Ascending aorta (tissue), 2 donors: ENCODE measurements at regions not wholly inside any gene's neighbourhood (a gene's known extent, or its start where the extent isn't known, plus 50 kb on each side); places are given as distances from the start of the nearest gene placed in this dataset.

ENCODE experiments used
- DNase-seq, 2 donors: peaks; one replicate each; pipeline ENCODE4 v3.0.0-alpha.2; 2019; ENCODE audit warnings: low spot score in 2 of 2
- H3K27ac ChIP-seq, 2 donors: fragments of 200-600 bp; sonication (generic); one replicate each; pipeline ENCODE4 v1.5.1; 2016 to 2017; ENCODE audit warnings: mild to moderate bottlenecking in 1 of 2
- H3K27me3 ChIP-seq: fragments of 200-600 bp; sonication (generic); one replicate; pipeline ENCODE4 v1.5.1; 2017
- H3K36me3 ChIP-seq, 2 donors: fragments of 200-600 bp; sonication (generic); one replicate each; pipeline ENCODE4 v1.5.1; 2016
- H3K4me1 ChIP-seq, 2 donors: fragments of 200-600 bp; sonication (generic); one replicate each; pipeline ENCODE4 v1.5.1; 2016 to 2017; ENCODE audit warnings: mild to moderate bottlenecking in 1 of 2
- H3K4me3 ChIP-seq, 2 donors: fragments of 200-600 bp; sonication (generic); one replicate each; pipeline ENCODE4 v1.5.1; 2016 to 2017; ENCODE audit warnings: mild to moderate bottlenecking in 1 of 2
- H3K9me3 ChIP-seq, 2 donors: fragments of 200-600 bp; sonication (generic); one replicate each; pipeline ENCODE4 v1.5.1; 2016
- intact Hi-C: fragments of 100-400 bp; cut with DNase I; formaldehyde crosslinking; loops from one replicate; pipeline ENCODE4 v1.15.1; 2023
- TF ChIP-seq, protein P1 (sequence below), 3 experiments: fragments of 200-600 bp in 2 of 3; fragments of 450-650 bp in 1 of 3; sonication (generic) in 2 of 3; IDR thresholded peaks; one replicate each; pipeline ENCODE4 v1.5.1; 2016 to 2019; ENCODE audit warnings: antibody characterized with exemption in 3 of 3, mild to moderate bottlenecking in 1 of 3, moderate library complexity in 1 of 3

DNA sequence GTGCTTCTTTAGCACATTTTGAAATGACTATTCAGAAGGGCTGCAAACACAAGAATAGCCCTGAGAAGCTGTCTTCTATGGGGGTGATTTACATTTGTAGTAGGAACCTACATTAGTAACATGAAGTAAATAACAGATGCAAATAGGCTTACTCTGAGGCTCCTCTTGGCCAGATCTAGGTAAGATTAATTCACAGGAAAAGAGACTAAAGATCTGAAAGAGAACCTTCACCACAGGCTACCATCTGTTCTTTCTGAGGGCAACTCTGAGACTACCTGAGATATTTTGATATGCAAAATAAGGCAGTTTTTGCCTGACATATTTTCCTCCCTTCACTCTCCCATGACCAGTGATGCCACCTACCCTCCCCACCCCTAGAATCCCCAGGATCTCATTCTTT is 1267.8 kb downstream of the PLA2G4A start:
- Histone ChIP-seq H3K9me3 (no peaks in the 10 kb centered on the region), H3K27ac (no peak overlapping the region), H3K4me3 (no peak overlapping the region), H3K27me3 (no peaks in the 10 kb centered on the region), H3K4me1 (no peaks in the 10 kb centered on the region), H3K36me3 (no peaks in the 10 kb centered on the region)
- DNase-seq: no peak
- intact Hi-C loops: no loop called here
- TF ChIP-seq, protein P1, sequence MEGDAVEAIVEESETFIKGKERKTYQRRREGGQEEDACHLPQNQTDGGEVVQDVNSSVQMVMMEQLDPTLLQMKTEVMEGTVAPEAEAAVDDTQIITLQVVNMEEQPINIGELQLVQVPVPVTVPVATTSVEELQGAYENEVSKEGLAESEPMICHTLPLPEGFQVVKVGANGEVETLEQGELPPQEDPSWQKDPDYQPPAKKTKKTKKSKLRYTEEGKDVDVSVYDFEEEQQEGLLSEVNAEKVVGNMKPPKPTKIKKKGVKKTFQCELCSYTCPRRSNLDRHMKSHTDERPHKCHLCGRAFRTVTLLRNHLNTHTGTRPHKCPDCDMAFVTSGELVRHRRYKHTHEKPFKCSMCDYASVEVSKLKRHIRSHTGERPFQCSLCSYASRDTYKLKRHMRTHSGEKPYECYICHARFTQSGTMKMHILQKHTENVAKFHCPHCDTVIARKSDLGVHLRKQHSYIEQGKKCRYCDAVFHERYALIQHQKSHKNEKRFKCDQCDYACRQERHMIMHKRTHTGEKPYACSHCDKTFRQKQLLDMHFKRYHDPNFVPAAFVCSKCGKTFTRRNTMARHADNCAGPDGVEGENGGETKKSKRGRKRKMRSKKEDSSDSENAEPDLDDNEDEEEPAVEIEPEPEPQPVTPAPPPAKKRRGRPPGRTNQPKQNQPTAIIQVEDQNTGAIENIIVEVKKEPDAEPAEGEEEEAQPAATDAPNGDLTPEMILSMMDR (IDR thresholded peaks at IDR 0.05): no peak

DNA sequence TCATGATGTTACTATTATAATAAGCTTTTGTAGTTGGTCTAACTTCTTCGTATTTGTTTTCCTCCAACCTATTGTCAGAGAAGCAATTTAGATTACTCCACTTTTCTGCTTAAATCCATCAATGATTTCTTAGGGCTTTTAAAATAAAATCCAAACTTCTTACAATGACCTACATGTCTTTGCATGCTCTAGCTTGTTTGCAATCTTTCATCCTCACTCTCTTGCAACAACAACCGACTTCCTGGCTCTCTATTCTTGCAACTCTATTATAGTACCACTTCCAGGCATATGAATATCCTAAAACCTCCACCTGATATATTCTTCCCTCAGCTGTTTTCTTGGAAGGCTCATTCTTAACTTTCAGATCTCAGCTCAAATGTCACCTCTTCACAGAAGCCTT is 1288.7 kb downstream of the PLA2G4A start:
- no peaks in the 10 kb centered on the region for H3K36me3 ChIP-seq
- H3K27me3 ChIP-seq: no peaks in the 10 kb centered on the region
- H3K9me3 ChIP-seq: no peaks in the 10 kb centered on the region
- H3K4me1 ChIP-seq: no peaks in the 10 kb centered on the region
- H3K27ac ChIP-seq: no peak overlapping the region
- DNase-seq: no peak
- TF ChIP-seq, protein P1 (IDR thresholded peaks at IDR 0.05): no peak
- intact Hi-C loops: no loop called here
- H3K4me3 ChIP-seq: no peak overlapping the region

DNA sequence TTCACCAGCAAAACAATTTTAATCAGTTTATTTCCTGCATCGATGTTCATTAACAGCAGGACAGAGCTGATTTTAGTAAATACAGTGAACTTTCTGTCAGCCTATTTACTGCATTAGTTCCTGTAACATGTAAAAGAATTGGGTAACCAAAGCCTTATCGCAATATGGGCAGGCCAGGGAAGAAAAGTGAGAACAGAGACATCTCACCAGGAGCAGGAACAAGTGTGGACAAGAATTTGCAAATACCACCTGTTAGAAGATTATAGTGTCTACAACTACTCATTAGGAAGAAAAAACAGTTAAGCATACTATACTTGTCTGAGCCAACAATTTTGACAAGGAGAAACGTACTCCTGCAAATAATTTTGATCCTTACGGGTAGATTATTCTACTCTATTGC is 1293.9 kb downstream of the PLA2G4A start:
- H3K4me3 ChIP-seq: no peak overlapping the region
- TF ChIP-seq, protein P1 (IDR thresholded peaks at IDR 0.05): no peak
- H3K9me3 ChIP-seq: no peaks in the 10 kb centered on the region
- no peaks in the 10 kb centered on the region for H3K4me1 ChIP-seq
- no peaks in the 10 kb centered on the region for H3K36me3 ChIP-seq
- no peak overlapping the region for H3K27ac ChIP-seq
- no peaks in the 10 kb centered on the region for H3K27me3 ChIP-seq
- intact Hi-C loops: no loop called here
- DNase-seq: no peak

DNA sequence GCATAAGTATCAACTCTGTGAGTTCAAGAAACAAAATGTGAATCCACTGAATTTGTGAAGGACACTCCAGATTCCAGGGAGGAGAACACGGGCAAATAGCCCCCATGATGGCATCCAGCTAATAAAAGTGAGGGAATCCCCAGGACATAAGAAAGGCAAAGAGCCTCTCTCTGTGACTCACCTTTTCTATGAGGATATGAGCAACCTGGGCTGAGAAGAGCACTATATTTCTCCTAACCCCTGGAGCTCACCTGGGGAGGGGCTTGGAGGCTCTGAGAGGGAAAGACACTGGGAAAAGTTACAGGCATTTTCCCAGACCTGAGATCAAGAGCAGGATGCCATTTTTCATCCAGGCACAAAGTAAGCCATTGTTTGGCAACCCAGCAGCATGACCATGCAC is 1298.8 kb downstream of the PLA2G4A start:
- Histone ChIP-seq H3K27me3 (no peaks in the 10 kb centered on the region), H3K36me3 (no peaks in the 10 kb centered on the region), H3K4me1 (no peaks in the 10 kb centered on the region), H3K27ac (no peak overlapping the region), H3K9me3 (no peaks in the 10 kb centered on the region), H3K4me3 (no peak overlapping the region)
- intact Hi-C loops: no loop called here
- TF ChIP-seq, protein P1 (IDR thresholded peaks at IDR 0.05): no peak
- no peak for DNase-seq

DNA sequence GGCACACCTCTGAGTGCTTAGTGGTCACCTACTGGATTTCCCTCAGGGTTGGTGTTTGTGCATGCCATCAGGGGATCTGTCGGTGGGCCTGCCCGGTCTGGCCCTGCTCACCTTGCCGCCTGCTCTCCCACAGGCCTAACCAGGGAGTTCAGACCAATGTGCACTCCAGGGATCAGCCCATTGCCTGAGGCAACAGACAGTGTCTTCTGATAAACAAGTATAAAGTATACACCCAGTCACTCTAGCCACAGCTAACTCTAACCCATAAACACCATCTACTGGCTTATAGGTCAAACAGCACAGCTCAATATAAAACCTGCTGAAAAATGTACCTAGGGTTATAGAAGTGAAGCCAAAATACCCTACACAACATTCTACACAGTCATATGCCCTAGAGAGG is 1300.0 kb downstream of the PLA2G4A start:
- no peak overlapping the region for H3K27ac ChIP-seq
- H3K27me3 ChIP-seq: no peaks in the 10 kb centered on the region
- H3K36me3 ChIP-seq: no peaks in the 10 kb centered on the region
- no peaks in the 10 kb centered on the region for H3K9me3 ChIP-seq
- intact Hi-C loops: no loop called here
- H3K4me1 ChIP-seq: no peaks in the 10 kb centered on the region
- no peak overlapping the region for H3K4me3 ChIP-seq
- TF ChIP-seq, protein P1 (IDR thresholded peaks at IDR 0.05): no peak
- DNase-seq: no peak
